ENCODE measurements at regions not wholly inside any gene's neighbourhood (a gene's known extent, or its start where the extent isn't known, plus 50 kb on each side); places are given as distances from the start of the nearest gene placed in this dataset.

- no peak for TF ChIP-seq MAZ (IDR thresholded peaks at IDR 0.05; ENCODE audit: borderline replicate concordance, low read depth, low read length)
- TF ChIP-seq MXI1 (IDR thresholded peaks at IDR 0.05; ENCODE audit: borderline replicate concordance, low read depth, low read length), result no peak
- no peak for TF ChIP-seq USF2 (IDR thresholded peaks at IDR 0.05; ENCODE audit: low read depth, low read length)
- TF ChIP-seq CTCF (conservative IDR thresholded peaks at IDR 0.05; ENCODE audit: low read depth, low read length), result no peak
- TF ChIP-seq POLR2A (IDR thresholded peaks at IDR 0.05; ENCODE audit: low read depth, low read length), result no peak
- TF ChIP-seq BHLHE40 (IDR thresholded peaks at IDR 0.05; ENCODE audit: low read depth, low read length), result no peak
- no peak for TF ChIP-seq RFX5 (IDR thresholded peaks at IDR 0.05; ENCODE audit: low read depth, low read length)
- no peak for TF ChIP-seq RAD21 (IDR thresholded peaks at IDR 0.05; ENCODE audit: low read length)
Measured at GRCh38 chr3:150124142-150124541, 153.4 kb upstream of the PFN2 start.

Measured in IMR-90 (cell line).